PC-3 (cell line): ENCODE measurements at regions not wholly inside any gene's neighbourhood (a gene's known extent, or its start where the extent isn't known, plus 50 kb on each side); places are given as distances from the start of the nearest gene placed in this dataset.
"Not testable (repeated sequence)": the region's sequence is repeated elsewhere in the genome, so short reads cannot be mapped to it uniquely, and the experiment has no call there.

ENCODE experiments used
- ATAC-seq: fragments of 200-7000 bp; cut with Tn5 transposase; 2 replicates; pipeline ENCODE4 v1.9.1; 2020; ENCODE audit warnings: mild to moderate bottlenecking, moderate library complexity
- BruUV-seq: library from RNA; stranded (reverse); fragments of 400-500 nt; replicated peaks from 2 replicates; lab custom pipeline; 2021; lab: Mats Ljungman, UMichigan
- CTCF ChIA-PET: fragments of 300-600 bp; sonication (Branson Sonifier 250); formaldehyde crosslinking; loops from one replicate; lab custom pipeline; 2022; ENCODE audit warnings: antibody characterized with exemption; lab: Charles Lee
- POLR2A ChIA-PET: fragments of 300-600 bp; sonication (Branson Sonifier 250); formaldehyde crosslinking; loops from one replicate; lab custom pipeline; 2022; ENCODE audit warnings: antibody characterized with exemption; ENCODE audit not compliant: unreplicated experiment; lab: Charles Lee
- DNase-seq: peaks from one replicate; pipeline ENCODE4 v3.0.0-alpha.2; 2015
- H2AFZ ChIP-seq: fragments of 300-600 bp; sonication (generic); 2 replicates; pipeline ENCODE4 v1.6.0; 2016; ENCODE audit warnings: antibody characterized with exemption, low read length
- H3F3A ChIP-seq: fragments of 300-600 bp; sonication (generic); one replicate; pipeline ENCODE4 v1.6.0; 2017; ENCODE audit warnings: antibody characterized with exemption, low read length, control low read depth, mild to moderate bottlenecking; ENCODE audit not compliant: unreplicated experiment
- H3K27ac ChIP-seq: fragments of 300-600 bp; sonication (generic); 2 replicates; pipeline ENCODE4 v1.5.1; 2016; ENCODE audit warnings: mild to moderate bottlenecking, low read length
- H3K27me3 ChIP-seq: fragments of 300-600 bp; sonication (generic); 2 replicates; pipeline ENCODE4 v1.6.1; 2016; ENCODE audit warnings: low read length, mixed read lengths
- H3K36me3 ChIP-seq: fragments of 300-600 bp; sonication (generic); 2 replicates; pipeline ENCODE4 v1.6.1; 2016; ENCODE audit warnings: low read depth, mixed run types, low read length, mixed read lengths
- H3K4me1 ChIP-seq: fragments of 300-600 bp; sonication (generic); 2 replicates; pipeline ENCODE4 v1.5.1; 2016; ENCODE audit warnings: low read length; ENCODE audit not compliant: insufficient read depth
- H3K4me2 ChIP-seq: fragments of 300-600 bp; sonication (generic); 2 replicates; pipeline ENCODE4 v1.6.0; 2016; ENCODE audit warnings: low read length
- H3K4me3 ChIP-seq: fragments of 300-600 bp; sonication (generic); 2 replicates; pipeline ENCODE4 v1.5.1; 2016; ENCODE audit warnings: mild to moderate bottlenecking, low read length, mixed read lengths
- H3K79me2 ChIP-seq: fragments of 300-600 bp; sonication (generic); 2 replicates; pipeline ENCODE4 v1.6.1; 2017; ENCODE audit warnings: low read length, mixed read lengths
- H3K9ac ChIP-seq: fragments of 300-600 bp; sonication (generic); 2 replicates; pipeline ENCODE4 v1.6.0; 2016; ENCODE audit warnings: mild to moderate bottlenecking, low read length
- H3K9me2 ChIP-seq: fragments of 300-600 bp; sonication (generic); replicated peaks from 2 replicates; pipeline ENCODE4 v1.6.1; 2016; ENCODE audit warnings: mixed run types, low read length, mixed read lengths
- H3K9me3 ChIP-seq: fragments of 300-600 bp; sonication (generic); 2 replicates; pipeline ENCODE4 v1.6.1; 2016; ENCODE audit warnings: low read length, mixed read lengths
- H4K20me1 ChIP-seq: fragments of 300-600 bp; sonication (generic); 2 replicates; pipeline ENCODE4 v1.6.1; 2016; ENCODE audit warnings: low read length, mixed read lengths
- CTCF ChIP-seq: fragments of 300-600 bp; sonication (generic); conservative IDR thresholded peaks from 2 replicates; pipeline ENCODE4 v1.5.1; 2017; ENCODE audit warnings: antibody characterized with exemption, low read depth, mild to moderate bottlenecking, low read length
- EZH2 ChIP-seq: fragments of 300-600 bp; sonication (generic); IDR thresholded peaks from one replicate; pipeline ENCODE4 v1.6.1; 2017; ENCODE audit warnings: antibody characterized with exemption, mild to moderate bottlenecking, low read length; ENCODE audit not compliant: unreplicated experiment
- EZH2phosphoT487 ChIP-seq: fragments of 300-600 bp; sonication (generic); IDR thresholded peaks from 2 replicates; pipeline ENCODE4 v1.6.1; 2018; ENCODE audit warnings: mild to moderate bottlenecking, antibody characterized with exemption, low read length, borderline replicate concordance
- intact Hi-C: fragments of 100-400 bp; cut with micrococcal nuclease; formaldehyde crosslinking; loops from 2 replicates; pipeline ENCODE4 v1.9.0; 2023

- Histone ChIP-seq H3K4me2 (no peak overlapping the region), H3K4me1 (no peaks in the 10 kb centered on the region), H3K9me3 (no peaks in the 10 kb centered on the region), H3K79me2 (no peaks in the 10 kb centered on the region), H3K36me3 (no peaks in the 10 kb centered on the region), H3F3A (no peaks in the 10 kb centered on the region), H3K9ac (no peak overlapping the region), H3K4me3 (no peak overlapping the region), H3K9me2 (no peaks in the 10 kb centered on the region), H3K27me3 (no peaks in the 10 kb centered on the region), H3K27ac (no peak overlapping the region), H4K20me1 (no peaks in the 10 kb centered on the region), H2AFZ (no peak overlapping the region)
- ChIA-PET POLR2A (no interaction called here), CTCF (no interaction called here)
- no peak for TF ChIP-seq EZH2
- TF ChIP-seq EZH2phosphoT487: no peak
- no peak for TF ChIP-seq CTCF
- no TSS peak for BruUV-seq
- ATAC-seq (no peak), DNase-seq (no peak)
- intact Hi-C loops: no loop called here
Observed at GRCh38 chr7:37550872-37551271, 102.2 kb upstream of the ELMO1 start.

GRCh38 chr7:37552030-37552429 lies 103.4 kb upstream of the ELMO1 start:
- Histone ChIP-seq H3K36me3 (no peaks in the 10 kb centered on the region), H2AFZ (no peak overlapping the region), H3K27me3 (no peaks in the 10 kb centered on the region), H3K27ac (no peak overlapping the region), H3K4me3 (no peak overlapping the region), H3K79me2 (no peaks in the 10 kb centered on the region), H3K4me2 (no peak overlapping the region), H3K9me3 (no peaks in the 10 kb centered on the region), H4K20me1 (no peaks in the 10 kb centered on the region), H3K9me2 (no peaks in the 10 kb centered on the region), H3K9ac (no peak overlapping the region), H3F3A (no peaks in the 10 kb centered on the region), H3K4me1 (no peaks in the 10 kb centered on the region)
- no peak for ATAC-seq
- no peak for DNase-seq
- intact Hi-C loops: no loop called here
- no TSS peak for BruUV-seq
- ChIA-PET POLR2A (no interaction called here), CTCF (no interaction called here)
- no peak for TF ChIP-seq EZH2phosphoT487
- TF ChIP-seq CTCF: no peak
- TF ChIP-seq EZH2: no peak

- H3K9me2 ChIP-seq, BruUV-seq, intact Hi-C loops, H3K4me2 ChIP-seq, H3K4me3 ChIP-seq, ATAC-seq, H3K27me3 ChIP-seq, H3F3A ChIP-seq, H4K20me1 ChIP-seq, H3K36me3 ChIP-seq, H2AFZ ChIP-seq, H3K79me2 ChIP-seq, H3K9me3 ChIP-seq, H3K4me1 ChIP-seq, H3K9ac ChIP-seq, POLR2A ChIA-PET, CTCF ChIA-PET, DNase-seq, H3K27ac ChIP-seq: not testable (repeated sequence)
Observed at GRCh38 chr7:37552439-37552838, 103.8 kb upstream of the ELMO1 start.
